CD4-positive, alpha-beta T cell treated with Interferon alpha-2 for 1 hour (primary cell): ENCODE measurements at regions not wholly inside any gene's neighbourhood (a gene's known extent, or its start where the extent isn't known, plus 50 kb on each side); places are given as distances from the start of the nearest gene placed in this dataset.
"Not testable (repeated sequence)": the region's sequence is repeated elsewhere in the genome, so short reads cannot be mapped to it uniquely, and the experiment has no call there.

ENCODE experiments used
- DNase-seq, 2 donors: peaks; one replicate each; pipeline ENCODE4 v3.0.0-alpha.2; 2020 to 2022

- DNase-seq, result no peak
These were observed 493.8 kb downstream of the MATN1 start for GRCh38 chr1:30229557-30229956.

GRCh38 chr1:30226648-30227047 is 496.7 kb downstream of the MATN1 start:
- no peak for DNase-seq

GRCh38 chr1:30225357-30225756 is 498.0 kb downstream of the MATN1 start:
- DNase-seq, result no peak

- no peak for DNase-seq
These were observed 503.7 kb downstream of the MATN1 start for GRCh38 chr1:30219675-30220074.

- no peak for DNase-seq
These were observed 504.9 kb downstream of the MATN1 start for GRCh38 chr1:30218438-30218837.

GRCh38 chr1:30216602-30217001 is 506.8 kb downstream of the MATN1 start:
- DNase-seq, result no peak

- no peak for DNase-seq
These were observed 509.4 kb downstream of the MATN1 start for GRCh38 chr1:30213936-30214335.

GRCh38 chr1:30207962-30208361 is 515.4 kb downstream of the MATN1 start:
- DNase-seq, result not testable (repeated sequence)

GRCh38 chr1:30206631-30207030 is 516.8 kb downstream of the MATN1 start:
- DNase-seq, result not testable (repeated sequence)

GRCh38 chr1:30204916-30205315 is 518.5 kb downstream of the MATN1 start:
- DNase-seq, result not testable (repeated sequence)

- no peak for DNase-seq
These were observed 522.4 kb downstream of the MATN1 start for GRCh38 chr1:30201015-30201414.

- DNase-seq, result no peak
These were observed 523.2 kb downstream of the MATN1 start for GRCh38 chr1:30200161-30200560.

- no peak for DNase-seq
These were observed 523.8 kb downstream of the MATN1 start for GRCh38 chr1:30199563-30199962.

GRCh38 chr1:30198795-30199403 is 524.5 kb downstream of the MATN1 start:
- DNase-seq, result no peak

- no peak for DNase-seq
These were observed 525.0 kb downstream of the MATN1 start for GRCh38 chr1:30198451-30198760.

- DNase-seq, result no peak
These were observed 525.5 kb downstream of the MATN1 start for GRCh38 chr1:30197639-30198450.

GRCh38 chr1:30196872-30197638 is 526.3 kb downstream of the MATN1 start:
- DNase-seq, result no peak

- no peak for DNase-seq
These were observed 526.9 kb downstream of the MATN1 start for GRCh38 chr1:30196457-30196856.

GRCh38 chr1:30195424-30196134 is 527.8 kb downstream of the MATN1 start:
- no peak for DNase-seq

GRCh38 chr1:30194741-30195423 is 528.5 kb downstream of the MATN1 start:
- DNase-seq, result no peak

GRCh38 chr1:30194046-30194619 is 529.3 kb downstream of the MATN1 start:
- DNase-seq, result no peak

GRCh38 chr1:30192969-30193630 is 530.3 kb downstream of the MATN1 start:
- no peak for DNase-seq
